PC-9 (cell line): ENCODE measurements at regions not wholly inside any gene's neighbourhood (a gene's known extent, or its start where the extent isn't known, plus 50 kb on each side); places are given as distances from the start of the nearest gene placed in this dataset.

Experiments
- CTCF ChIP-seq: fragments of 200-600 bp; sonication (generic); conservative IDR thresholded peaks from 2 replicates; pipeline ENCODE4 v1.6.1; 2017; ENCODE audit warnings: mixed run types, antibody characterized with exemption, mild to moderate bottlenecking, moderate library complexity
- EZH2 ChIP-seq: fragments of 200-600 bp; sonication (generic); IDR thresholded peaks from 2 replicates; pipeline ENCODE4 v1.8.0; 2017; ENCODE audit warnings: antibody characterized with exemption, low read depth

DNA sequence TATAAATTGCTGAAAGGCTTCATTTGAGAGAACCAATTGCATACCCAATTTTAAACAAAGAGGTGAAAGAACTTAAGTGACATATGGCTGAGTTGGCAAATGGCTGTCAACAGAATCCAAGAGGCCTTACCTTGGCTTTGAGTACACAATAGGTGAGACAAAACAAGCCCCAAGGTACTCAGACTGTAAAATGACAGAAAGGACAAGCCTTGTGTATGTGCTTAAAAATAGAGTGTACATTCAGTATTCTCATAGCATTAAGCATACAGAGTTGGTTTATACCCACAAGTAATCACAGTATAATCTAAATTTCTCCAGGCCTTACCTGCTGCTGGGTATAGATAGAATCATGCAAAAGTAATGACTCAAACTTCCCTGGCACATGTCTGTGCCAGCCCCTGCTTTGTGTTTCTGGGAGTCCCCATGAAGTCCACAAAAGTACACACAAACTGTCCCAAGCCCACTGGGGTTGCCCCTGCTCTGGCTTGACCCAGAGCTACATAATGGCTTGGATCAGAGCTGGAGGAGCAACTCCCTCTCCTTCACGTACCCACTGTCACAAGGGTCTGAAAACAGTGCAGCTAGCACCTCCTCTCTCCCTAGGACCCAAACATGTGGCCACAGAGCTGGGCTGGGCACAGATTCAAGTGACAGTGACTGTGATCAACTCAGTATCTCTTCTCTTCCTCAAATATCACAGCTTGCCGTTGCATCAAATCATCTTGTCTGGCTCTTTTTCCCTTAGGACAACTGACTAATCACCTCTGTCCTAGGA is 250.8 kb downstream of the ENC1 start:
- no peak for TF ChIP-seq CTCF
- no peak for TF ChIP-seq EZH2
